B cell (primary cell): ENCODE measurements at regions not wholly inside any gene's neighbourhood (a gene's known extent, or its start where the extent isn't known, plus 50 kb on each side); places are given as distances from the start of the nearest gene placed in this dataset.

Experiments used
- ATAC-seq: fragments of 200-7000 bp; cut with Tn5 transposase; one replicate; pipeline ENCODE4 v1.10.0; 2021; ENCODE audit warnings: low read depth, mild to moderate bottlenecking, moderate number of reproducible peaks, moderate library complexity
- CTCF ChIA-PET: fragments of 350-600 bp; sonication (Branson Sonifier 250); formaldehyde crosslinking; loops from one replicate; lab custom pipeline; 2021; ENCODE audit warnings: antibody characterized with exemption, inconsistent platforms; lab: Charles Lee
- POLR2A ChIA-PET: fragments of 350-600 bp; sonication (Branson Sonifier 250); formaldehyde crosslinking; loops from one replicate; lab custom pipeline; 2021; ENCODE audit warnings: antibody characterized with exemption; lab: Charles Lee
- DNase-seq: peaks from one replicate; pipeline ENCODE4 v3.0.0; 2013
- H2AFZ ChIP-seq: 2 replicates; pipeline ENCODE4 v1.6.1; 2012; ENCODE audit warnings: mild to moderate bottlenecking, low read depth, low read length; ENCODE audit not compliant: insufficient read depth, poor library complexity, severe bottlenecking
- H3K27ac ChIP-seq, 2 donors: 1 replicate in 1 of 2; 2 replicates in 1 of 2; pipeline ENCODE4 v1.5.1; 2012 to 2013; ENCODE audit warnings: low read length in 2 of 2, mild to moderate bottlenecking in 2 of 2, moderate library complexity in 1 of 2
- H3K27me3 ChIP-seq, 4 experiments: fragments of 200-600 bp in 1 of 4; sonication (generic) in 1 of 4; replicated peaks in 1 of 4; 1 replicate in 2 of 4; 2 replicates in 2 of 4; pipeline versions ENCODE4 v1.6.1 to v1.7.0; 2013 to 2016; ENCODE audit warnings: low read length in 3 of 4, mild to moderate bottlenecking in 2 of 4, mixed read lengths in 1 of 4, moderate library complexity in 1 of 4; ENCODE audit not compliant: insufficient read depth in 4 of 4, control insufficient read depth in 3 of 4; ENCODE audit errors: control extremely low read depth in 1 of 4
- H3K36me3 ChIP-seq, 2 experiments: replicated peaks in 1 of 2; 1 replicate in 1 of 2; 2 replicates in 1 of 2; pipeline versions ENCODE4 v1.6.1 to v1.7.1; 2013; ENCODE audit warnings: low read length in 1 of 2; ENCODE audit not compliant: insufficient read depth in 2 of 2, control insufficient read depth in 1 of 2; ENCODE audit errors: control extremely low read depth in 1 of 2, extremely low read depth in 1 of 2
- H3K4me1 ChIP-seq, 2 donors: fragments of 200-600 bp in 1 of 2; sonication (generic) in 1 of 2; 1 replicate in 1 of 2; 2 replicates in 1 of 2; pipeline versions ENCODE4 v1.5.1 to v1.6.1; 2013 to 2017; ENCODE audit warnings: low read length in 2 of 2; ENCODE audit not compliant: control insufficient read depth in 2 of 2, insufficient read depth in 2 of 2
- H3K4me2 ChIP-seq: replicated peaks from 2 replicates; pipeline ENCODE3; 2012; ENCODE audit warnings: mild to moderate bottlenecking, low read depth, low read length; ENCODE audit not compliant: poor library complexity, severe bottlenecking
- H3K4me3 ChIP-seq, 5 experiments: fragments of 200-600 bp in 1 of 5; sonication (generic) in 1 of 5; 1 replicate in 3 of 5; 2 replicates in 2 of 5; pipeline versions ENCODE4 v1.5.1 to v1.7.0; 2011 to 2016; ENCODE audit warnings: low read length in 4 of 5, mild to moderate bottlenecking in 4 of 5, low read depth in 2 of 5, control low read depth in 1 of 5, moderate library complexity in 1 of 5; ENCODE audit not compliant: insufficient read depth in 1 of 5; ENCODE audit errors: control extremely low read depth in 1 of 5, extremely low read depth in 1 of 5
- H3K79me2 ChIP-seq: fragments of 200-600 bp; sonication (generic); one replicate; pipeline ENCODE4 v1.6.0; 2016; ENCODE audit warnings: low read length; ENCODE audit not compliant: control insufficient read depth, insufficient read depth
- H3K9ac ChIP-seq: fragments of 200-600 bp; sonication (generic); 2 replicates; pipeline ENCODE4 v1.6.1; 2017; ENCODE audit warnings: mild to moderate bottlenecking, low read length, moderate library complexity
- H3K9me3 ChIP-seq, 3 donors: one replicate each; pipeline versions ENCODE4 v1.6.1 to v1.7.1; 2013; ENCODE audit warnings: low read length in 2 of 3; ENCODE audit not compliant: control insufficient read depth in 2 of 3, insufficient read depth in 1 of 3; ENCODE audit errors: control extremely low read depth in 1 of 3
- H4K20me1 ChIP-seq: 2 replicates; pipeline ENCODE4 v1.6.0; 2012; ENCODE audit warnings: mild to moderate bottlenecking, low read length; ENCODE audit not compliant: insufficient read depth, control insufficient read depth, poor library complexity, severe bottlenecking
- H3K27ac Mint-ChIP-seq: one replicate; pipeline ENCODE4 v1.8.0; 2021; ENCODE audit warnings: mixed read lengths
- H3K27me3 Mint-ChIP-seq: one replicate; pipeline ENCODE4 v1.8.0; 2021; ENCODE audit warnings: mixed read lengths
- H3K4me1 Mint-ChIP-seq: one replicate; pipeline ENCODE4 v1.8.0; 2021; ENCODE audit warnings: mixed read lengths
- H3K4me3 Mint-ChIP-seq: one replicate; pipeline ENCODE4 v1.8.0; 2021; ENCODE audit warnings: mixed read lengths
- H3K9me3 Mint-ChIP-seq: one replicate; pipeline ENCODE4 v1.8.0; 2022; ENCODE audit warnings: mixed read lengths; ENCODE audit not compliant: insufficient read depth
- CTCF ChIP-seq: fragments of 200-600 bp; IDR thresholded peaks from one replicate; pipeline ENCODE4 v1.8.0; 2022; ENCODE audit warnings: antibody characterized with exemption, mild to moderate bottlenecking
- EZH2 ChIP-seq: IDR thresholded peaks from 2 replicates; pipeline ENCODE4 v1.6.1; 2012; ENCODE audit warnings: borderline replicate concordance, low read depth, mild to moderate bottlenecking, moderate library complexity, low read length; ENCODE audit not compliant: insufficient read depth, poor library complexity, severe bottlenecking
- WGBS: methylation state at CpG from one replicate; pipeline ENCODE4 v1.1.5; 2013; ENCODE audit warnings: missing lambda C conversion rate; ENCODE audit not compliant: insufficient coverage; 5-methylcytosine and 5-hydroxymethylcytosine counted together
- intact Hi-C: fragments of 100-400 bp; cut with micrococcal nuclease; formaldehyde crosslinking; loops from one replicate; pipeline ENCODE4 v1.10.0; 2022

- no peak overlapping the region for H2AFZ ChIP-seq
- Mint-ChIP-seq H3K27ac (no peak overlapping the region), H3K4me3 (no peak overlapping the region), H3K27me3 (no peaks in the 10 kb centered on the region), H3K4me1 (peaks cover 12% of the 10 kb centered on the region), H3K9me3 (no peaks in the 10 kb centered on the region)
- WGBS, result 80% methylated on average over 1 of the region's 2 CpGs
- H4K20me1 ChIP-seq, result no peaks in the 10 kb centered on the region
- H3K9me3 ChIP-seq, result no peaks in the 10 kb centered on the region
- no peak for DNase-seq
- peaks cover 10% of the 10 kb centered on the region for H3K79me2 ChIP-seq
- no peak overlapping the region for H3K9ac ChIP-seq
- H3K4me2 ChIP-seq, result no peak overlapping the region
- intact Hi-C loops, result loop anchor here (1.0 kb wide), 1 partner anchor 9 kb away; no protein-coding TSS in a partner anchor
- no peak for TF ChIP-seq EZH2
- TF ChIP-seq CTCF, result no peak
- no peak for ATAC-seq
- H3K27ac ChIP-seq, result no peak overlapping the region
- no peaks in the 10 kb centered on the region for H3K4me1 ChIP-seq
- H3K4me3 ChIP-seq, result no peak overlapping the region
- ChIA-PET POLR2A (no interaction called here), CTCF (interaction anchor here (0.6 to 0.9 kb wide), 2 partner anchors 9 to 52 kb away, joined by 3 to 5 read pairs; no protein-coding TSS in a partner anchor)
- H3K36me3 ChIP-seq, result no peaks in the 10 kb centered on the region
- H3K27me3 ChIP-seq, result no peaks in the 10 kb centered on the region
Measured at GRCh38 chr4:163621821-163622220, 127.3 kb downstream of the TMA16 start.

- no peak overlapping the region for H3K4me2 ChIP-seq
- H3K9ac ChIP-seq, result no peak overlapping the region
- peaks cover 12% of the 10 kb centered on the region for H3K4me1 Mint-ChIP-seq
- ATAC-seq, result no peak
- no peak overlapping the region for H3K27ac ChIP-seq
- no peak overlapping the region for H2AFZ ChIP-seq
- H3K36me3 ChIP-seq, result no peaks in the 10 kb centered on the region
- intact Hi-C loops, result no loop called here
- TF ChIP-seq EZH2 (no peak), CTCF (no peak)
- peaks cover 7% of the 10 kb centered on the region for H3K79me2 ChIP-seq
- no peaks in the 10 kb centered on the region for H3K9me3 Mint-ChIP-seq
- no peaks in the 10 kb centered on the region for H3K4me1 ChIP-seq
- DNase-seq, result no peak
- H3K4me3 ChIP-seq, result no peak overlapping the region
- CTCF ChIA-PET, result interaction anchor here (0.6 to 1.1 kb wide), 3 partner anchors 9 to 51 kb away, joined by 3 to 5 read pairs (median 3); no protein-coding TSS in a partner anchor
- H3K27me3 Mint-ChIP-seq, result no peaks in the 10 kb centered on the region
- 97% methylated on average over 3 of the region's 5 CpGs for WGBS
- no peaks in the 10 kb centered on the region for H3K9me3 ChIP-seq
- no peak overlapping the region for H3K27ac Mint-ChIP-seq
- no peaks in the 10 kb centered on the region for H4K20me1 ChIP-seq
- H3K27me3 ChIP-seq, result no peaks in the 10 kb centered on the region
- H3K4me3 Mint-ChIP-seq, result no peak overlapping the region
- POLR2A ChIA-PET, result no interaction called here
Measured at GRCh38 chr4:163622379-163623035, 128.0 kb downstream of the TMA16 start.
